ENCODE measurements at regions not wholly inside any gene's neighbourhood (a gene's known extent, or its start where the extent isn't known, plus 50 kb on each side); places are given as distances from the start of the nearest gene placed in this dataset.

DNA sequence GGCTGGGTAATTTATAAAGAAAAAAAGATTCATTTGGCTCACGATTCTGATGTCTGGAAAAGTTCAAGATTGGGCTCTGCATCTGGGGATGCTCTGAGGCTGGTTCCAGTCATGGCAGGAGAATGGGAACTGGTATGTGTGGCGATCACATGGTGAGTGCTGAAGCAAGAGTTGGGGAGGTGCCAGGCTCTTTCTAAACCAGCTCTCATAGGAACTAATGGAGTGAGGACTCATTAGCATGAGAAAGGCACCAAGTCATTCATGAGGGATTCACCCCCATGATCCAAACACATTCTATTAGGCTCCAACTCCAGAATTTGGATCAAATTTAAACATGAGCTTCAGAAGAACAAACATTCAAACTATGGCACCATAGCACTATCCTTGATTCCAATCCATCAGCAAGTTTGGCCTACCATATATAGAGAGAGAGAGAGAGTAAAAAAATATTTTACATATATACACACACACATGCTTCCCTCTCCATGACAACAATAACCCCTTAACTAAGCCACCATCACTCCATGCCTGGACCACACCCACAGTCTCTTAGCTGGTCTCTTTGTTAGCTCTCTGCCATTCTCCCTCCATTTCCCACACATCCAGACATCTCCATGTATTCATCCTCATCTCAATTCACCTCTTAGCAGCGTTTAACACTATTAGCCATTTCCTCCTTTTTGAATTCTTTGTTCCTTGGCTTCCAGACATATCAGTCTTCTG, 57.9 kb downstream of the NPY start:
- no peak for DNase-seq

DNA sequence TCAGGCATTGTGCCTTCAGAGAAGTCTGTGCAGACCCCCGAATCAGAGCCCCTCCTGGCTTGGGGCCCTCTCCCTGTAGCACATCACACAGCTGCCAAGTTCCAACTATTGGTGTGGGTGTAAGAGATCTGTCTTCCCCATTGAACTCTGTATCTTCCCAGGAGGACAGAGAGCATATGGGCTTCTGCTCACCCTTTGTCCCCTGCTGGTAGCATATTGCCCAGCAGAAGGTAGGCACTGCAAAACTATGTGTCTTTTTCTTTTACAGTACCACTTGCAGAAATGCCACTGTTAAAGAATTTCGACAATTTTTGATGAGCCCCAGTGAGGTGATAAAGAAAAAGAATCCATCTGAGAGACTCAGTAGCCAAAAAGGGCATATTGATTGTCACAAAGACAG, 59.6 kb downstream of the NPY start:
- no peak for DNase-seq

DNA sequence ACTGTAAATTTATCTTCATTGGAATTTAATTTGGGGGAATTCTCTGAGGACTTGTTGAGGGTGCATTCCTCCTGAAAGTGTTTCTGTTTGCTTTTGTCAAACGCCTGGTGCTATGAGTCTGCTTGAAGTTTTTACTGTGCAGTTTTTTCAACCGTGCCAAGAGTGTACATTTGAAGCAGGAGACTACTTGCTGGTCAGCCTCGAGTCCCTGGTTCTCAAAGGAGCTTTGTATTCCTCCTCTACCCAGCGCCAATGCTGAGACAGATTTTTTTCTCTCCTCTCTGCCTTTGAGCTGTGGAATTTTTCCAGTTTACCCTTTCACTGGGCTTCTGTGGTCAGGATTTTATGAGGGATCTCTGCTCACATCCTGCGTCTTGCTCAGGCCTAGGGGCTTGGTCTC, 62.1 kb downstream of the NPY start:
- DNase-seq: no peak

DNA sequence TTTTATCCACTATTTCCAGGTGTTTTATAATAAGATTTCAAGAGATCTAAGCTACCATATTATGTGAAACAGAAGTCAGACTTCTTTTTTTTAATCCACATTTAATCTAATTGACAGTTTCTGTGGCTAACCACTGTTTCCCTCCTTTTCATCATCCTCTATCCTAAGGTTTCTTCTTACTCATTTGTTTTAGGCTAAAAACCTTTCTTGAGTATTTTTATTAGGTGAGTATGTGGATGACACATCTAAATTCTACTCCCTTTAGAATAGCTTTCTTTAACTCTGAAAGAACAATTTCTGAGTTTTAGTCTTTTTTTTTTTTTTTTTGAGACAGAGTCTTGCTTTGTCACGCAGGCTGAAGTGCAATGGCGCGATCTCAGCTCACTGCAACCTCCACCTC, 62.7 kb downstream of the NPY start:
- no peak for DNase-seq

DNA sequence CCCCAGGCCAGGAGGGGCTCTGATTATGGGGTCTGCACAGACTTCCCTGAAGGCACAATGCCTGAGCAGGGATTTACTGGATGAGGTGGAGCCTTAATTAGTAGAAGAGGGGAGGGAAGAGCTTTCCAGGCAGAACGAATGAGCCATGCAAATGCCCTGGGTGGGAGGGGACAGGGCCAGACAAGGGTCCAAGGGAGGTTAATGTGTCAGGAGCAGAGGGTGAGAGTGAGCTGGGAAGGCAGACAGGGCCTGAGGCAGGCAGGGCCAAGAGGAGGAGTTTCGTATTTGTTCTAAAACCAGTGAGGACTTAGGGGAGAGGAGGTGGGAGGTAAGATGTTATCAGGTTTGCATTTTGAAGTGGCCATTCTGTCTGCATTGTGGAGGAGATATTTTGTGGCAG, 65.3 kb downstream of the NPY start:
- no peak for DNase-seq

DNA sequence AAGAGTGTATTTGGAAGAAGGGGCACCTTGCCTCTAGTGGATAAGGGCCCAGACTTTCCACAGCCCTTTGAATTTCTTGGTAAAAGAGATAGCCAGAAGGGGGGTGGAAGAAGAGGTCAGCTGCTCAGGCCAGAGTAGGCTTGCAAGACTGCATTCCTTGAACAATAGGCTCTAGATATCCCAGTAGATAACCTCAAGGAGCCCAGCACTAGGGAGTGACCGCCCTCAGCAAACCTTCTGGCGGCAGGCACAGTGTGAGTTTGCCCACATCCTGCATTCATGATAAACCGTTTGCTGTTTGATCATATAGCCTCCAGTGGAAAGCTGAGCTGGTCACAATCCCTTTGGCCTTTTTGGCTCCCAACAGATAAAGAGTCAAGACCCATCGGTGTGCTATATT, 70.5 kb downstream of the NPY start:
- DNase-seq: no peak

DNA sequence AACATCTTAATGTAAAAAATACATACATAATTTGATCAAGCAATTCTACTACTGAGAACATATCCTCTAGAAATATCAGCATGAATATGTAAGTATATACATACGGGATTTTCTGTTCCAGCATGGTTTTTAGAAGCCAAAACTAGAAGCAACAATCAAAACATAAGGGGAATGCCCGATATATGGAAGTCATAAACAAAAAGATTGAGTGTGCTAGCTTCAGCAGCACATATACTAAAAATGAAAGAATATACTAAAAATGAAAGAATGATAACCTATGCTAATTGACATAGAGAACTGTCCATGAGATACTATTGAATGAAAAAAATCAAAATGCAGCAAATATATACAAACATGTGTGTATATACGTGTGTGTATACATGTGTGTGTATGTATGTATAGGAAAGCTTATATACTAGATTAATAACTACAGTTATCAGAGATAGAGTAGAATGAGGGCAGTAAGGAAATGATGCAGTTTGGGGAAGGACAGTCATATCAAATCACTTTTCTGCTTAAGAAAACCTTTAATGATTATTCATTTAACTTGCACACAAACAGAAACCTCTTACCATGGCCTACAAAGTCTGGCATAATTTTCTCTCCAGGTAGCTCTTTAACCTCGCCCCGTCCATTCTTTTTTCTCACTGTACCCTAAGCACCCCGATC, 72.9 kb downstream of the NPY start:
- DNase-seq: no peak

DNA sequence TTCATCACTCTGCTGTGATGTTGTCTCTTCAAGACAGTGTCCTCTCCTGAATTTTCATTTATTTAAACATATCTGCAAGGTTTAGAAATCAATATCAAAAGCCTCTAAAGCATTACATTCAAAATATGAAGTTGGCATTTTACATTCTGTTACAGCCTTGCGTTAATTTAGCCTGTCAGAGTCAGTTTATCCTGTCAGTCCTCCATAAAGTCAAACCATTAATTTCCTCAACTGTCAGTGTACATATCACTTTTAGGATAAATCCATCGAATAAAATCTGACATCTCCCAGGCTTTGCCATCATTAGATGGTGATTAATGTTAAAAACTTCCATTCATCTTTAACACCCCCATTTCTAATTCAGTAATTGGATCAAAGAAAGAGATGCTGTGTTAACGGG, 77.0 kb downstream of the NPY start:
- DNase-seq: no peak

DNA sequence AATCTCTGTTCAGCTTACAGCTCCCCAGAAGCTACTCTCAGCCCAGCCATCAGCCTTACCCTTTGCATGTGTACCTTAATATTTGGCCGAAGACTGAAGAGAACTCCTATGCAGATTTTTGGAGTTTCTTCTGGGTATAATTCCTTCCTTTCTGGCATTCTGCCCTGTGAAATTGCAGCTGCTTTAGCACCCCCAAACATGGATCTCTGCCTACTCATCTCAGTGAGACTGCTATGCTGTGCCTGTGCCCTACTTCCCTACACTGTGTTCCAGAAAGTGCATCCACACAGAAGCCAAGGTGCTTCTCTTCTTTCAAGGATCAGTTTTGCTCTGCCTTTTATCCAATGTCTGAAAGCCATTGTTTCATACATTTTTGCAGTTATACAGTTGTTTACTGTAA, 81.6 kb downstream of the NPY start:
- DNase-seq: no peak

DNA sequence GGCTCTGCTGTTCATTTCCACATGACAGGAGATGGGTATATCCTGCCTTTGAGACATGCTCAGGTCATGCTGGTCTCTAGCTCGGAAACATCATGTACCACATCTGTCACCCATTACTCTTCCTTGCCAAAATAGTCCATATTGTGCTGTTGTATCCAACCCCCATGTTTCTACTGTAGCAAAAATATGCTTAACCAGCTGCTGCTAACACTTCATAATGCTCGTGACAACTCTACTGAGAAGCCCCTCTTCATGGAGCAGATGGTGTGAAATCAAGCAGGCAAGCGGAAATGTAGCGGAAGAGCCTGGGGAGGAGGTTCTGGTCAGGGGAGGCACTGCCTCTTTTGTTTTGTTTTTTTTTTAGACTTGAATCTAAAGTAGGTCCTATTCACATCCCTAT, 82.9 kb downstream of the NPY start:
- DNase-seq: no peak

DNA sequence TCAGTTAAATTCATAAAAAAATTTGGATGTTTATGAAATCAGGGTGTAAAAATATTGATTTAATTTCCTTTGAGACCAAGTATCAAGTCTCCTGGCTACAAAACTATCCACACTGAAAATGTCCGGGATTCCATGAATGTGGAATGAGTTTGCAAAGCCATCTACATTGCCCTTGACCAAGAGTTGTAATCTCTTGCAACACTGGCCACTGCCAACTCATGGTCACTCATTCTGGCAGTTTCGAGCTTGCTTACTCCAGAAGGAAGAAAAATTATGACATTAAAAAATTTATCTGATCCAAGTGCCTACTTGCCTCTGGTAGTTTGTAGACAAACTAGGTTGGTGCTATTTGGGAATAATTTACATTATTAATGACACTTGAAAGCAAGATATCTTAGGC, 84.2 kb downstream of the NPY start:
- DNase-seq: no peak

DNA sequence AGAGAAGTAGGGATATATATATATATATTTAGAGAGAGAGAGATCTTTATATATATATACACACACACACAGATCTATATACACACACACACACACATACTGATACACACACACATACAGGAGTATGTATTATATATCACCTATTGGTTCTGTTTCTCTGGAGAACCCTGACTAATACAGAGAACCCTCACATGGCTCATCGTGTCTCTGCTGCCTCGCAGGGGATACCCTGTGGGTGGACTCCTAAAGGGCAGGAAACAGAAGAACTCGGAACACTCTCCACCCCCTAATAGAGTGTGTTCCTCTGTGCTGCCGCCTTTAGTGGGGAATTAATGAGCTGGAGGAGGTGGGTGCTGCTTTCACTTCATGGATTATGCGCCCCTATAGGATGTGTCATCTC, 86.6 kb downstream of the NPY start:
- DNase-seq: no peak

DNA sequence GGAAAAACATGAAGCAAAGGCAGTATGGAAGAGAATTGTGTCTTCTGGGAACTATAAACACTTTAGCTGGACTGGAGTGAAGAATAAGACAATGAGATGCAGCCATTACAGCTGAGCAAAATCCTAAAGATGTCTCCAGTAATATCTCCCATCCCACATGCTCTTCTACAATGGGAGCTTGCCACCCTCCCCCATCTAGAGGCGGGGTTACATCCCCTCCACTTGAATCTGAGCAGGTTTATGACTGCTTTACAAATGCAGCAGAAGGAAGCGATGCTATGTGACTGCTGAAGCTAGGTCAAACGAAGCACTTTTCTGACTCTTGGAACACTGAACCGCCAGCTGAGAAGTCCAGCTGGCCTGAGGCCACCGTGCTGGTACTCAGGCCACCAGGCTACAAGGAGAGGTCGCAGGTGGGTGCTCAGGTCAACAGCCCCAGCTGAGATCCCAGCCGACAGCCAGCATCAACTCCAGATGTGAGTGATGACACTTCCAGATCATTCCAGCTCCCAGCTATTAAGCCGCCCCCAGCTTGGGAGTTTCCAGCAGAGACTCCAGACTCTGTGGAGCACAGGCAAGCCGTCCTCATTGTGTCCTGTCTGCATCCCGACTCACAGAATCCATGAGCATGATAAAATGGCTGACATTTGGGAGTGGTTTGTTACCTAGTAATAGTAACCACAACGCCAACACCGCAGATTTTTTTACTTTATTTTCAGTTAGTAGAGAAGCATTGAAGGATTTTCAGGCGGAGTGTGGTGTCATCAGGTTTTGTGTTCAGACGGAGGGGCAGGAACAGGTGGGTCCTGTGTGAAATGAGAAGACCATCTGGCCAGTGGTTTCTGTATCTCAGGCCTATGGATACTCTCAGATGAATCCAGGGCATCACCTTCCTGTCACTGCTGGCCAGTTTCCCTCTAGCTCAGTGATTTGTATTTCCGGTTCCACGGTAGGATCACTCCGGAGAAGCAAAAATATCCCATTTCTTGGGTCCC, 89.3 kb downstream of the NPY start:
- no peak for DNase-seq

DNA sequence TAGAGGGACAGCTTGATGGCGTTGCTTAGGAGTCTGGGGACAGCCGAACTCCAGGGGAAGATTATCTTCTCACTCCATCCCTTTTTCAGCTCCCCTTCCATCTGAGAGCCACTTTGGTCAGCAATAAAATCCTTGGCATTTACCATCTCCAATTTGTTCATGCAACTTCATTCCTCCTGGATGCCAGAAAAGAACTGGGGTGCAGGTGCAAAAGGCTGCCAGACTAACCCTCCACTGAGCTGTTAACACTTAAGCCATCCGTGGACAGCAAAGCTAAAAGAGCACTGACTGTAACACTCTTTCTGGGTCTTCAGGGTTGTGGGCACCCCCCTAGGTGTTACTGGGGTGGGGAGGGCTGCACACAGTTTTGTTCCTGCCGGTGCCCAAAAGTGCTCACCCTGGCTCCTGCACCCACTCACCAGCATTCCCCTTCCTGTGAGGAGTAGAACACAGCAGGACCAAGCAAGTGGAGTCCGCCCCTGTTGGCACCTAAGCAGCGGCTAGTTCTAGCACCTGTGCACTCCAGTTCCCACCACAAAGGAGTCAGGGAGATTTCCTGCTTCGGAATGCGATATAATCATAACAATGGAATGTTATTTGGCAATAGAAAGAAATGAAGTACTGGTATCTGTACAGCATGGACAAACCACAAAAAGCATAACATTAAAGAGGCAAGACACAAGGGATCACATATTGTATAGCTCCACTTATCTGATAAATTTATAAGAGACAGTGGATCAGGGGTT, 95.1 kb downstream of the NPY start:
- no peak for DNase-seq

DNA sequence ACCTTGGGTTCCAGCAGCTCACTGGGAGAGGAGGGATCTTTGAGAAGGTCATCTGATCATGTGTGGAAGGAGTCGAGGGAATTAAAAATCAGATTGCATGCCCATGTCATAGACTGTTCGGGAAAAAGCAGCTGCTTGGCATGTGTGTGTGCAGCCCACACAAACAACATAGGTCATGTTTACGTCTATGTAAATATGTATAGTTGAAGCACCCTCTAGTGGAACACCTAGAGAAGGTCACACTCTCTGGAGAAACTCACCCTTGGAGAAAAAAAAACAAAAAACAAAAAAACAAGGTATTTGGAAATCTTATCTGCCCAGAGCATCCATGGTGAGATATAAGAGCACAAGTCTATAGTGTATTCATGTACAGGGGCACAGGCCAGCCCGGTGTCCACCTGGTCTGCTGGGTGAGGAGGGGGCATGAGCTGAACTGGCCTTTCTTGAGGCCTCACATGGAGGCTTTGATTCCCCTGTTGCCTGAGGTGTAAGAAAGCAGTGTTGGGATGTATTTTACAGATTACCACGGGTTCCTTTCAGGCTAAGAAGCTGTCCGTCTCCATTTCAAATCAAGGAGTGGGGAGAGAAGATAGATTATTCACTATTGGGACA, 98.0 kb downstream of the NPY start:
- DNase-seq: no peak

DNA sequence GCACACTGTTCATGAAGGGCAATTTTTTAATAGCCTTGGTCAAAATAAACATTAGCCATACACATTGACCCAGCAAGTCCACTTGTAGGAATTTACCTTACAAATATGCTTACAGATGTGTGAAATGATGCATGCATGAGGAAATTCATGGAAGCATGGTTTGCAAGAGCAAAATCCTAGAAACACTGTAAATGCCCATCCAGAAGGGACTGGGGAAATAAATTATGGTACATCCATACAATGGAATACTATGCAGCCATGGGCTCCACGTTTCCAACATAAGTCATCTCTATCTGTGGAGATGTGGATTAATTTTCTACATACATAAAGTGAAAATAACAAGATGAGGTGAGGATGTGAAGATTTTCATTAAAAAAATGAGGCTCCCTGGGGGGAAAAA, 99.1 kb downstream of the NPY start:
- no peak for DNase-seq

DNA sequence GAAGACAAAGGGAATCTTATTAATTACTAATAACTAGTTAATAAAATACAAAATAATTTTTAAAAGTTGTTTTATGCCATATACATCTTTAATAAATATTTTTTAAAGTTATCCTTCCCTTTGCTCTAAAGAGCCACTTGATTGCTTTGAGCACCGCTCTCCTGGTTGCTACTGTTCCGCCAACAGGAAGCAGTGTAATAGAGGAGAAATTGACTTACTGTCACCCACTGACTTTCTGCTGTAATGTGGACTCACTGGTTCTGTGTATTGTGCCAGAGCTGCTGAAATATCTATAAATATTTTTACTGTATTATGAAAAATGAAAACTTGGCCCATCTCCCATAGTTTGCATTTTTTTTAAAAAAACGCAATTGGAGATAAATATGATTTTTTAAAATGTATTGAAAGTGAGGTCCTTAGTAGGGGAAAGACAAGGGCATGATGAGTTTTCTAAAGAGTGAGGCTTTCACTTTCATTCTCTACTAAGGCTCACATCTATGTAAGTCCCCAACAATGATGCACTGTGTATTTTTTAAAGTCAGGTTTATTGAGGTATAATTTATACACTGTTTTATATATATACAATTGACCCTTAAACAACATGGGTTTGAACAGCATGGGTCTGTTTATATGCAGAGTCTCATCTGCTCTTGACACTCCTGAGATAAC, 100.5 kb downstream of the NPY start:
- no peak for DNase-seq

DNA sequence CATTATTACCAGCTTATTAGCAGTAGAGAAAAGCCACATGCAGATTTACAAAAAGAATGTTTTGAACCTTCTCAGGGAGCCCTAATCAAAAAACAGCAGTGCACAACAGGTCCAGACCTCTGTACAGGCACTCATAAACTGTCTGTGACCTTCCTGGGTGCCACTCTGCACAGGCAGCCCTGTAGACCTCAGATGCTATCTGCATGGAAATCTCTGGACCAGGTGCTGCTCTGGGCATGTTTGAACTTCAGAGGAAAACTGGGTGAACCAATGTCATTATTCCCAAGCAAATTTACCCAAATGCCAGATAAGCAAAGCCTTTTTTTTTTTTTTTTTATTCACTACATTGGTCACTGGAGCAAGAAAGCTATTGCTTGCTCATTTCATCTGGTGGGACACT, 104.2 kb downstream of the NPY start:
- no peak for DNase-seq

DNA sequence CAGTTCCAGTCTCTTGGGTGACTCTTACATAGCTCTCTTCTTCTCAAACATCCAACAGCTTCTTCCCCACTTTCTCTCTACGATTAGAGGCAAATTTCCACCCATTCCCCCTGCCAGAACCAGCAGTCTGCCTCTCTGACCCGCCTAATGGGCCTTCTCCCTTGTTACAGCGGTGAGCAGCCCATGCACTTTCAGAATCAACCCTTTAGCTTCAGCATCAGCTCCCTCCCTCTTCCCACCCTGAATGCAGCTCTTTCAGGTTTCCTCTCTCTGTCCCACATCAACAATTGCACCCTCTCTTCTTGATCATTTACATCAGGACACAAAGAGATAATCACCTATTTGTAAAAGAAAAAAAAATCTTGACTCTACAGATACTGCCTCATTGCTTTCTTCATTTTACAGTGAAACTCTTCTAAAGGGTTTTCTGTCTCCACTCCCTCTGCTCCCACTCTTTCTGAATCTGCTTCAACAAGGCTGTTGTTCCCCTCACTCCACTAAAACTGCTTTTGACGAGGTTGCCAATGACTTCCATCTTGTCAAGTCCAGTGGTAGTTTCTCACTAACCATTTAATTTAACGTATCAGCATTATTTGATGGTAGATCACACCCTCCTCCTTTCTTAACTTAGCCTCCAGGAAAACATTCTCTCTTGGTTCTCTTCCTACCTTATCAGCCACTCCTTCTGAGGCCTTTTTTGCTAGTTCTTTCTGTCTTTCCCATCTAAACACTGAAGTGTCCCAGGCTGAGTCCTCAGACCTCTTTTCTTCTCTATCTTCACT, 106.6 kb downstream of the NPY start:
- no peak for DNase-seq

DNA sequence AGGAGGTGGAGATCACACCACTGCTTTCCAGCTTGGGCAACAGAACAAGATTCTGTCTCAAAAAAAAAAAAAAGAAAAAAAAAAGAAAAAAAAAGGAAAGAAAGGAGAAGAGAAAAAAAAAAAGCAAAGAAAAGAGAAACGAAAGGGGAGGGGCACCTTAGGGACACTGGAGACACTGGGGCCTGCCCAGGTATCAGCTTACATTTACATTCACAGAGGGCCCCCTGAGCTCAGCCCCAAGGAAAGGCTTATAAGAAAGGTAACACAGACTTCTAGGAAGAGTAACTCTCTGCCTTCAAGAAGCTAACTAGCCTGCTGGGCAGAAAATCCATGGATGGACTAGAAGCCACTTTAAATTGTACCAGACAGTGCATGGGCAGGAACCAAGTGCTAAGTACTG, 108.8 kb downstream of the NPY start:
- no peak for DNase-seq

DNA sequence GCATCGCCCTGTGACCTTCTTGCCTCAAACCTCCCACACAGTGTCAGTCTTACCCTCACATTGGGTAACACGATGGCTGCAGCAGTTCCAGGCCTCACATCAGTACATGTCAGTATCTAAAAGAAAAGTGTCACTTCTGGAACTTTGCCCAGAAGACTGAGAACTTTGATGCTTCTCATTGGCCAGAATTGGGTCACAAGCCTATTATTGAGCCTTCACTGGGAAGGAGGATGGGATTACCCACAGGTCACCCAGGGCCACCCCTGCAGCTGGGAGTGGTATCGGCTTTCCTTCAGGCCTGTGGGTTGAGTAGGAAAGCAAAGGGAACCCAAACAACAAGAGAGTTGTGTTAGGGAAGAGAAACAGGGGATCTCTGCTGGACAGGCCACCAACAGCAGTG, 111.5 kb downstream of the NPY start:
- DNase-seq: peak; percentile 52
